RPMI7951 (cell line): ENCODE measurements at regions not wholly inside any gene's neighbourhood (a gene's known extent, or its start where the extent isn't known, plus 50 kb on each side); places are given as distances from the start of the nearest gene placed in this dataset.
"Not testable (repeated sequence)": the region's sequence is repeated elsewhere in the genome, so short reads cannot be mapped to it uniquely, and the experiment has no call there.

Experiments
- DNase-seq: peaks from one replicate; pipeline ENCODE4 v3.0.0-alpha.2; 2012; ENCODE audit warnings: low read depth

GRCh38 chr21:35573472-35574374, 486.6 kb downstream of the SETD4 start:
- DNase-seq: no peak

DNA sequence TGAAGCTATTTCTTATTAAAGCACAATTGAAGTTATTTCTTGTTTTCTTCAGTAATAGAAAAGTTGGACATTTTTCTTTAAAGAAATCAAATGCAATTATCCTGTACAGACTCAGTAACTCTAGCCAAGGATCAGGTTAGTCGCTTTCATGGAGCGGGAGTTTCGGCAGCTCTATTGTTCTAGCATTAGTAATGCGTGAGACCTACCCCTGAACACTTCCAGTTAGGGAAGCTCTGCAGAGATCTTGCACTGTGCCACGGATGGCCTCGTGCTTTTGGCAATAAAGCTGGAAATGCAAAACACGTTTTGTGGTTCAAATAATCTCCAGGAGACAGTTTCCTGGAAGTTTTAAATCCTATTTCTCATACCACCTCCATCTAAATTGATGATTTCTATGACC, 488.4 kb downstream of the SETD4 start:
- DNase-seq: no peak

- no peak for DNase-seq
Observed at GRCh38 chr21:35568643-35569042, 491.7 kb downstream of the SETD4 start.

DNA sequence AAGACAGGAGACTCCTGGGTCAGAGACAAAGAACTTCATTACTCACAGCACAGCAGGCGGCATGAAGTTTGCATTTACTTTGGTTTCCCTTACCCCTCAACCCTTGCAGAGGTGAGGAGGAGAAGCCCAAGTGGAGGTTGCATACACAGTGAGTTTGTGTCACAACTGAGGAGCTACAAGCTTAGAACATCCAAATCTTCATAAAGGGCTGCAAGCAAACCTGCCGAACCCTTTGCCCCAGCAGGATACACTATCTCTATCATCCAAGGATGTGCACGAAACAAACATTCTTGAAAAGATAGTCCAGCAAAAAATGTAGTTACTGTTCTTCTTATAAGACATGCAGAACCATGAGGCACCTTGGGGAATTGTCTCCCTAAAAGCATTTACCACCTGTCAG, 493.5 kb downstream of the SETD4 start:
- no peak for DNase-seq

GRCh38 chr21:35565204-35565611, 495.1 kb downstream of the SETD4 start:
- DNase-seq: peak; percentile 89

DNA sequence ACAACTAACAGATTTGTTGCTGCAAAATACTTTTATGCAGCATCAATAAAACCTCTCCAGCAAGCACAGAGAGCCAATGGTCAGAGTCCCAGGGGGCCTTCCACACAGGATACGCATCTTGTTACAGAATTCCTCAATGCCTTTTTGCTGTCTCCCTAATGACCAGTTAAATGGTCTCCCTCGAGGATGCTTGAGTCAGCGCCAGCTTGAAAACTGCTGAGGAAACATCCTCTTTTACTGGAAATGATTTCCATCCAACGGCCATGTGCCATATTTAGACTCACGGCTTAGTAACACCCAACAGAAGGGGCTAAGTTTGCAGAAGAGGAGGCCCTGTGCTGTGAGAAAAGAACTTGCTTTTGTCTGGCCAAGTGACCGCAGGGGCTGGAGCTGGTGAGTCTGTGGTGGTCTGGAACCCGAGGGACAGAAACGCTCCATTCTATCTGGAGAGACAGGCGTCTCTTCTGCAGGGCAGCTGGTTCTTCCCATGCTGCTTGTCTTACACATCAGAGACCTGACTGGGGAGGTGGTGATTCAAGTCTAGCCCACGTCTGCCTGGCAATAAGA, 496.4 kb downstream of the SETD4 start:
- peak; percentile 91 for DNase-seq

- DNase-seq: no peak
Observed at GRCh38 chr21:35562876-35563275, 497.4 kb downstream of the SETD4 start.

GRCh38 chr21:35561116-35561515, 499.2 kb downstream of the SETD4 start:
- DNase-seq: peak; percentile 14

- peak; percentile 50 for DNase-seq
Observed at GRCh38 chr21:35559829-35560225, 500.5 kb downstream of the SETD4 start.

DNA sequence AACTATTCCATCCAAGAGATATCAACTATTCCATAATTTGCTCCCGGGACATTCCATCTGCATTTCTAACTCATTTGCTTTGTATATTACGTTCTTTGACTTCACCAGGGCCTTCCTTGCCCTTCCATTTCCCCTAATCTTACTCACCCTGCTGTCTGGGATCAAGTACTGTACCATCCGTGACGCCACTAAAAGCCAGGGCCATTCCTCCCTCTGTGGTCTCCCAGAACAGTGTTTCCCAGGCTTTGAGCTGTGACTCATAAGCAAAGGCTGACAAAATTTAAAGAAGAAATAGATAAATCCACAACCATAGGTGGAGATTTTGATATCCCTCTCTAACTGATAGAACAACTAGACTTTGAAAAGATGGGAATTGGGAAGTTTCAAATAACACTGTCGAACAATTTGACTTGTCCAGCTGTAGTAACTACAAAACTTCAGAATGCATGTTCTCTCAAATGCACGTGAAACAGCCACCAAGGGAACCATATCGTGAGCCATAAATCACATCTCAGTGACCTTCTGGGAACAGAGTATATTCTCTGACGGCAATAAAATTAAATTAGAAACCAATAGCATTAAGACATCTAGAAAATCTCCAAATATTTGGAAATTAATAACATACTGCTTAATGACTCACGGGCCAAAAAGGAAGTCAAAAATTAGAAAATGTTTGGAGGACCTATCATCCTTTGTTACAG, 501.0 kb downstream of the SETD4 start:
- DNase-seq: peak; percentile 94

- DNase-seq: peak; percentile 9
Observed at GRCh38 chr21:35556536-35556935, 503.8 kb downstream of the SETD4 start.

DNA sequence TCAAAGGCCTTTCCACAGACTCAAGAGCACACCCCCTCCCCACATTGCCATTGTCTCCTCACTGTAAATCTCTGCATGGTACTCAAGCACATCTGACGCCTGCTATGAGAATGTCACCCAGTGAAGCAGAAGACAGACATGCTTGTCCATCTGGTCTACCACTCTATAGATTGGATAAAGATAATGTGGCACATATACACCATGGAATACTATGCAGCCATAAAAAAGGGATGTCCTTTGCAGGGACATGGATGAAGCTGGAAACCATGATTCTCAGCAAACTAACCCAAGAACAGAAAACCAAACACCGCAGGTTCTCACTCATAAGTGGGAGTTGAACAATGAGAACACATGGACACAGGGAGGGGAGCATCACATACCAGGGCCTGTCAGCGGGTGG, 503.4 kb upstream of the RUNX1 start:
- not testable (repeated sequence) for DNase-seq

GRCh38 chr21:35548904-35549615, 500.0 kb upstream of the RUNX1 start:
- no peak for DNase-seq

GRCh38 chr21:35547946-35548774, 499.1 kb upstream of the RUNX1 start:
- no peak for DNase-seq

DNA sequence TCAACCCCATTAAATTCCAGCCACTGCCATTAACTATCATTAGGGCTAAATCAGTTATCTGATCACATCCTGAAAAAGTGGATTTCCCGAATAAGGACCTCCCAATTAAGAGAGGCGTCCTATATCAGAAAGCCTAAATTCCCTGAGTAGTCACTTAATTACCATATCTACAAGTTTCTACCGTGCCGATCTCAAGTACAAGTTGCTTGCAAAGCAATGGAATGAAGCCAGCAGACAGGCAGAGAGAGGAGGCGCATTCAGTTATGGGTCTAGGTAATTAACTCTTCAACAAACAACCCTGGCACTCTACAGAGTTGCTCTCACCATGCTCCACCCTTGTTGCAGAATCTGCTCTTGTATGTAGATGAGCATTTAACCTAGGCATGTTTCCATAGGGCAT, 494.6 kb upstream of the RUNX1 start:
- DNase-seq: no peak

DNA sequence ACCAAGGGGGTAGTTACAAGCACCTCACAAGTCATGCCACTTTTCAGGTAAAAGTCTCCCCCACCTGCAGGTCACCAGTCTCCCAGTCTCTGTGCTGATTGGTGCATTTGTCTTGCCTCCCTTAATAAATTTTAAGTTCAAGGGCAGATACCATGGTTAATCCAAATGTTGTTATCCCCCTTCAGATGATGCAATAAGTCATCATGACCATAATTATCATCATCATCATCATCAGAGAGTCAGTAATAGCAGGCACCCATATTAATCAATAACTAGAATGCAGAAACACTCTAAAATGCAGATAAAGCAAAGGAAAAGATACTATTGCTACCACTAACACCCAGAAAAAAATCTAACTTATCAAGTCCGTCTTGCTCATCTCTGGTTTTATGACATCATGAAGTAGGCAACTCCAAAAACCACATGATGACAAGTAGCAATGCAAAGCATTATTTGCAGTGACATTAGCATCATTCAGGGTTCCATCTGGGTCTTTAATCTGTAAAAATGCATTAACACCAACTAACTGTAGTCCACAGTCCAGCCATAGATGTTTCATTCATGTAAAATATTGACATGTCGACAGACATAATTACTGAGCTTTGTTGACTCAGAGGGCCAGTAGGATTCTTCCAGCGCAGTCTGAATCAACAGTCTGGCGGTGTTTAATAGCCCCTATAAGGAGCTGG, 492.0 kb upstream of the RUNX1 start:
- DNase-seq: peak; percentile 35

DNA sequence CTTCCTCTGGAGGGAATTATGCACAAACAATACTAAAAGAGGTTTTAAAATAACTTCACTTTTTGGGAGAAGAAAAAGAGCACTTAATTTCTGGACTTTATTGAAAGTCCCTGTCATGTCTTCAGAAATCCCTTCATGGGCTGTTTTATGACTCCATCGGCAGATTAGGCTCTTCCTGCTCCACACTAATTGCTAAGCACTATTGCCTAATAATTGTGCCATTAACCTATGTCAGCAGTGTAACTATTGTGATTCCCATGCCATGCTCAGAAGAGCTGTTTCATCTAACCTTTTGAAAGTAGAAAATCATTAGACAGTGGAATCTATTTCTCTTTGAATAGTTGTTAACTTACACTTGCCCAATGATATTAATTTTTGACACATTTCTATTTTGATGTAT, 489.3 kb upstream of the RUNX1 start:
- DNase-seq: no peak

GRCh38 chr21:35537604-35538003, 488.5 kb upstream of the RUNX1 start:
- DNase-seq: no peak

DNA sequence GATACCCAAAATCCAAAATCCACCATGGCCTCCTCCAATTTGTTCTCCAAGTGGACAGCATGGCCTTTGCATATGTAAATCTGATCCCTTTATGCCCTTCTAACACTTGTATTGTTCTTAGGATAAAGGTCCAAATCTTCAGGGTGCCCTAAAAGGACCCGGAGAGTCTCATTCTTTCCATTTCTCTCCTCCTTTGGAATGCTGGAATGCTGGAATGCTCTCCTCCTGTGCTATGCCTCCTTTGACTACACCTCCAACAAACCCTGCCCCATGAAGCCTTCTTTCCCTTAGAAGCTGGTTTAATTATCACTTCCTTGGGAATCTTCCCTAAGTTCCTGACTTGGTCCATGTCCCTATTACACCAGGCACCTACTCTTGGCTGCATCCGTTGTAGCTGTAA, 484.8 kb upstream of the RUNX1 start:
- no peak for DNase-seq

DNA sequence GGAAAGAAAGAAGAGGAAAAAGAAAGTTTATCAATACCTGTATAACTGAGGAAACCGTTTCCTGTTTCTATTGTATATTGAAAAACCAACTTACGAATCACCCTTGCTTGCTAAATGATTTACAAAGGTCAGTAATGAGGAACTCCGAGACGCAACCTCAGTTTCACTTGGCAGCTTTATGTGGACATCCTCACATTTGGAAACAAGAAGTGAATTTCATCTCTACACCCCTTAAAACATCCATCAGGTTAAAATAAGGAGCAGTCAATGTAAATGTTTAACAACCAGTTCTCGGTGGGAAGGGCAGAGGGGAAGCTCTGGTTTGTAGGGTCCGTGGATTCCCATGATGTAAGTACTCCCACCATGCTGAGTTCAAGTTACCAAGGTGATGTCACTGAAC, 481.7 kb upstream of the RUNX1 start:
- DNase-seq: no peak
